HL-60/S4 treated with phorbol 12-myristate 13-acetate at 8.2 ng/mL for 4 days and 3 days (cell line): ENCODE measurements at regions not wholly inside any gene's neighbourhood (a gene's known extent, or its start where the extent isn't known, plus 50 kb on each side); places are given as distances from the start of the nearest gene placed in this dataset.

ENCODE experiments used
- in situ Hi-C: fragments of 300-500 bp; cut with MboI; formaldehyde crosslinking; loops from 2 replicates; pipeline ENCODE4 v1.15.0; 2022; ENCODE audit warnings: low sequenced_read_pairs

GRCh38 chr9:70478963-70479641 lies 64.6 kb upstream of the KLF9 start:
- in situ Hi-C loops: loop anchor here (10.0 kb wide), 1 partner anchor 54 kb away; no protein-coding TSS in a partner anchor

- in situ Hi-C loops: loop anchor here (10.0 kb wide), 1 partner anchor 53 kb away; no protein-coding TSS in a partner anchor
Observed at GRCh38 chr9:70477907-70478480, 63.5 kb upstream of the KLF9 start.

GRCh38 chr9:70477146-70477745 lies 62.8 kb upstream of the KLF9 start:
- in situ Hi-C loops: loop anchor here (10.0 kb wide), 1 partner anchor 52 kb away; no protein-coding TSS in a partner anchor

- in situ Hi-C loops: loop anchor here (10.0 kb wide), 1 partner anchor 50 kb away; no protein-coding TSS in a partner anchor
Observed at GRCh38 chr9:70475211-70475610, 60.8 kb upstream of the KLF9 start.

GRCh38 chr9:70474413-70474812 lies 60.0 kb upstream of the KLF9 start:
- in situ Hi-C loops: loop anchor here (10.0 kb wide), 1 partner anchor 50 kb away; no protein-coding TSS in a partner anchor

GRCh38 chr9:70472268-70473249 lies 58.1 kb upstream of the KLF9 start:
- in situ Hi-C loops: loop anchor here (10.0 kb wide), 1 partner anchor 48 kb away; no protein-coding TSS in a partner anchor

- in situ Hi-C loops: loop anchor here (10.0 kb wide), 1 partner anchor 46 kb away; no protein-coding TSS in a partner anchor
Observed at GRCh38 chr9:70470050-70471015, 55.9 kb upstream of the KLF9 start.

GRCh38 chr9:70468291-70468690 lies 53.8 kb upstream of the KLF9 start:
- in situ Hi-C loops: no loop called here

- in situ Hi-C loops: no loop called here
Observed at GRCh38 chr9:70466976-70467561, 52.6 kb upstream of the KLF9 start.

- in situ Hi-C loops: no loop called here
Observed at GRCh38 chr9:70465904-70466303, 51.4 kb upstream of the KLF9 start.

GRCh38 chr9:70465398-70465797 lies 50.9 kb upstream of the KLF9 start:
- in situ Hi-C loops: no loop called here
